Panc1 (cell line): ENCODE measurements at regions not wholly inside any gene's neighbourhood (a gene's known extent, or its start where the extent isn't known, plus 50 kb on each side); places are given as distances from the start of the nearest gene placed in this dataset.

ENCODE experiments used
- ATAC-seq: fragments of 200-7000 bp; cut with Tn5 transposase; 2 replicates; pipeline ENCODE4 v1.9.1; 2020; ENCODE audit warnings: mild to moderate bottlenecking, moderate library complexity
- BruUV-seq: library from RNA; stranded (reverse); fragments of 400-500 nt; replicated peaks from 2 replicates; lab custom pipeline; 2021; lab: Mats Ljungman, UMichigan
- CTCF ChIA-PET: fragments of 300-600 bp; sonication (Branson Sonifier 250); formaldehyde crosslinking; loops from one replicate; lab custom pipeline; 2022; ENCODE audit warnings: antibody characterized with exemption; lab: Charles Lee
- POLR2A ChIA-PET: fragments of 300-600 bp; sonication (Branson Sonifier 250); formaldehyde crosslinking; loops from one replicate; lab custom pipeline; 2022; ENCODE audit warnings: antibody characterized with exemption; lab: Charles Lee
- DNase-seq: peaks from one replicate; pipeline ENCODE4 v3.0.0-alpha.2; 2010; ENCODE audit warnings: low read depth, low spot score
- H3K27ac ChIP-seq: 2 replicates; pipeline ENCODE4 v1.5.1; 2011; ENCODE audit warnings: mild to moderate bottlenecking, low read length, inconsistent platforms
- H3K27me3 ChIP-seq: fragments of 200-500 bp; sonication (Bioruptor generic); 2 replicates; pipeline ENCODE4 v1.6.0; 2014; ENCODE audit warnings: low read length, inconsistent platforms; ENCODE audit not compliant: control insufficient read depth, insufficient read depth
- H3K36me3 ChIP-seq: fragments of 200-500 bp; sonication (Bioruptor generic); 2 replicates; pipeline ENCODE4 v1.5.1; 2014; ENCODE audit warnings: inconsistent platforms, mild to moderate bottlenecking, low read length, moderate library complexity; ENCODE audit not compliant: control insufficient read depth, insufficient read depth
- H3K4me1 ChIP-seq: 2 replicates; pipeline ENCODE4 v1.5.1; 2011; ENCODE audit warnings: inconsistent platforms, mild to moderate bottlenecking, low read length, moderate library complexity; ENCODE audit not compliant: control insufficient read depth, insufficient read depth
- H3K4me3 ChIP-seq, 2 experiments: 2 replicates each; pipeline ENCODE4 v1.5.1; 2011 to 2012; ENCODE audit warnings: low read depth in 2 of 2, low read length in 2 of 2, mild to moderate bottlenecking in 2 of 2, inconsistent platforms in 1 of 2, moderate library complexity in 1 of 2
- H3K9me3 ChIP-seq: fragments of 200-500 bp; sonication (Bioruptor generic); 2 replicates; pipeline ENCODE4 v1.5.1; 2014; ENCODE audit warnings: low read depth, mild to moderate bottlenecking, inconsistent platforms, low read length, moderate library complexity; ENCODE audit not compliant: control insufficient read depth, insufficient read depth
- CTCF ChIP-seq: fragments of 450-650 bp; IDR thresholded peaks from 2 replicates; pipeline ENCODE4 v1.5.1; 2017; ENCODE audit warnings: mild to moderate bottlenecking
- POLR2AphosphoS5 ChIP-seq: IDR thresholded peaks from 2 replicates; pipeline ENCODE4 v1.6.1; 2012; ENCODE audit warnings: mild to moderate bottlenecking, low read depth, low read length, moderate library complexity
- SIN3A ChIP-seq: IDR thresholded peaks from 2 replicates; pipeline ENCODE4 v1.6.1; 2012; ENCODE audit warnings: low read depth, mild to moderate bottlenecking, low read length, moderate library complexity, borderline replicate concordance; ENCODE audit not compliant: insufficient read depth
- TCF7L2 ChIP-seq: IDR thresholded peaks from 2 replicates; pipeline ENCODE4 v1.6.1; 2011; ENCODE audit warnings: mild to moderate bottlenecking, low read depth, low read length, inconsistent platforms
- in situ Hi-C: cut with HindIII; loops from 2 replicates; pipeline ENCODE4 v1.10.0; 2016; ENCODE audit warnings: low sequenced_read_pairs, low pct_unique_long_range_greater_than_20kb
- intact Hi-C: fragments of 100-400 bp; cut with micrococcal nuclease; formaldehyde crosslinking; loops from one replicate; pipeline ENCODE4 v1.10.0; 2022; ENCODE audit not compliant: unreplicated experiment
- TF ChIP-seq, protein P1 (sequence below), 2 experiments: IDR thresholded peaks; 2 replicates each; pipeline ENCODE4 v1.6.1; 2011 to 2012; ENCODE audit warnings: low read depth in 2 of 2, control low read depth in 1 of 2, low read length in 1 of 2, mild to moderate bottlenecking in 1 of 2, moderate library complexity in 1 of 2; ENCODE audit not compliant: insufficient read depth in 1 of 2

DNA sequence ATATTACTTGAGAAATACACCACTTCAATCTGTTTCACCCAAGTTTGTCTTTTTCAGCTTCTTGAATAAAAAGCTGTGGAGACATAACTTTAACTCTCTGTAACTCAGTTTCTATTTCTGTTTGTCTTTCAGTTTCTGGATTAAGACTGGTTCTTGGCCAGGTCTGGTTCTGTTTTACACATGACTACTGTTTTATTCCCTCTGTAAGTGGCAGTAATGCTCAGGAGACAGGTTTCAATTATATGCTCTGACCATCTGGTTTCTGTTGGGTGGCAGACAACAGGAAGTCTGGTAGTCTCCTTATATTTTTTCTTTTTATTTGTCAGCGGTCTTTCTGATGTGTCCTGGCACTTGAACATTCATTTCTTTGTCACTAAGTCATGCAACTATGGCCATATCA lies 102.9 kb downstream of the RPS29 start:
- TF ChIP-seq, protein P1, sequence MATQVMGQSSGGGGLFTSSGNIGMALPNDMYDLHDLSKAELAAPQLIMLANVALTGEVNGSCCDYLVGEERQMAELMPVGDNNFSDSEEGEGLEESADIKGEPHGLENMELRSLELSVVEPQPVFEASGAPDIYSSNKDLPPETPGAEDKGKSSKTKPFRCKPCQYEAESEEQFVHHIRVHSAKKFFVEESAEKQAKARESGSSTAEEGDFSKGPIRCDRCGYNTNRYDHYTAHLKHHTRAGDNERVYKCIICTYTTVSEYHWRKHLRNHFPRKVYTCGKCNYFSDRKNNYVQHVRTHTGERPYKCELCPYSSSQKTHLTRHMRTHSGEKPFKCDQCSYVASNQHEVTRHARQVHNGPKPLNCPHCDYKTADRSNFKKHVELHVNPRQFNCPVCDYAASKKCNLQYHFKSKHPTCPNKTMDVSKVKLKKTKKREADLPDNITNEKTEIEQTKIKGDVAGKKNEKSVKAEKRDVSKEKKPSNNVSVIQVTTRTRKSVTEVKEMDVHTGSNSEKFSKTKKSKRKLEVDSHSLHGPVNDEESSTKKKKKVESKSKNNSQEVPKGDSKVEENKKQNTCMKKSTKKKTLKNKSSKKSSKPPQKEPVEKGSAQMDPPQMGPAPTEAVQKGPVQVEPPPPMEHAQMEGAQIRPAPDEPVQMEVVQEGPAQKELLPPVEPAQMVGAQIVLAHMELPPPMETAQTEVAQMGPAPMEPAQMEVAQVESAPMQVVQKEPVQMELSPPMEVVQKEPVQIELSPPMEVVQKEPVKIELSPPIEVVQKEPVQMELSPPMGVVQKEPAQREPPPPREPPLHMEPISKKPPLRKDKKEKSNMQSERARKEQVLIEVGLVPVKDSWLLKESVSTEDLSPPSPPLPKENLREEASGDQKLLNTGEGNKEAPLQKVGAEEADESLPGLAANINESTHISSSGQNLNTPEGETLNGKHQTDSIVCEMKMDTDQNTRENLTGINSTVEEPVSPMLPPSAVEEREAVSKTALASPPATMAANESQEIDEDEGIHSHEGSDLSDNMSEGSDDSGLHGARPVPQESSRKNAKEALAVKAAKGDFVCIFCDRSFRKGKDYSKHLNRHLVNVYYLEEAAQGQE (IDR thresholded peaks at IDR 0.05; ENCODE audit: insufficient read depth in 1 of 2, low read depth in 2 of 2, low read length in 1 of 2), result no peak
- TF ChIP-seq SIN3A, result no peak
- 0 out of 2 replicates have a peak, but pooled peaks cover 4% of the 10 kb centered on the region for H3K27me3 ChIP-seq
- ATAC-seq, result no peak
- CTCF ChIA-PET, result no interaction called here
- in situ Hi-C loops (no loop called here), intact Hi-C loops (no loop called here)
- H3K9me3 ChIP-seq, result no peaks in the 10 kb centered on the region
- H3K4me1 ChIP-seq, result no peaks in the 10 kb centered on the region; the same call in 1 of the 2 replicates
- no peak overlapping the region for H3K4me3 ChIP-seq
- DNase-seq, result no peak
- H3K36me3 ChIP-seq, result no peaks in the 10 kb centered on the region
- POLR2A ChIA-PET, result no interaction called here
- H3K27ac ChIP-seq, result no peak overlapping the region
- no TSS peak for BruUV-seq

- in situ Hi-C loops, result no loop called here
- no TSS peak for BruUV-seq
- Histone ChIP-seq H3K36me3 (no peaks in the 10 kb centered on the region), H3K4me1 (no peaks in the 10 kb centered on the region; the same call in 1 of the 2 replicates), H3K9me3 (no peaks in the 10 kb centered on the region), H3K27ac (no peak overlapping the region), H3K4me3 (no peak overlapping the region), H3K27me3 (0 out of 2 replicates have a peak, but pooled peaks cover 3% of the 10 kb centered on the region)
- DNase-seq (no peak), ATAC-seq (no peak)
- CTCF ChIA-PET, result no interaction called here
- POLR2A ChIA-PET, result no interaction called here
- TF ChIP-seq, protein P1 (IDR thresholded peaks at IDR 0.05; ENCODE audit: insufficient read depth in 1 of 2, low read depth in 2 of 2, low read length in 1 of 2), result no peak
- TF ChIP-seq TCF7L2 (no peak), POLR2AphosphoS5 (no peak), CTCF (no peak), SIN3A (no peak)
- intact Hi-C loops, result no loop called here
Measured at GRCh38 chr14:49480979-49481498, 105.1 kb downstream of the RPS29 start.
